Fibroblast of skin of left quadriceps (primary cell): ENCODE measurements at regions not wholly inside any gene's neighbourhood (a gene's known extent, or its start where the extent isn't known, plus 50 kb on each side); places are given as distances from the start of the nearest gene placed in this dataset.
A peak's percentile ranks its signal among the peaks of the same experiment; 100 is the strongest.

Experiments
- DNase-seq, 2 experiments: peaks; one replicate each; pipeline ENCODE4 v3.0.0-alpha.2; 2013; ENCODE audit warnings: low read depth in 2 of 2

GRCh38 chr11:42591841-42592240 is 720.0 kb upstream of the API5 start:
- no peak for DNase-seq

- no peak for DNase-seq
Observed at GRCh38 chr11:42593441-42593840, 718.4 kb upstream of the API5 start.

DNA sequence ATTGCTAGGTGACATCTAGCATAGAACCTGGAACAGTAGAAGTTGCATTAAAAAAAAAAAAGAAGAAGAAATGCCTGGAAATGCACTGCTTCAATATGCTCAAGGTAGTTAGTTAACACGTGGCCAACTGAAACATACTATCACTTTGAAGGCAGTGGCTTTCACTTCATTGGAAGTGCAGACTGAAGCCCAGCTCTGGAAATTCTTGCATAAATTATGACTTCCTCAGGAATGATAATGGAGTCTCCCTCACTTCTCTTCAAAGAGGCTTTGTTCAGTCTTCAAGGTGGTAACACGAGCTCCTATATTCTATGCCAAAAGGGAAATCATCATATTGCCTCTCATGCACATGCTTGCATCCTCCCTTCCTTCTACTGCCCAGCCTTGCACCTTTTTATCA is 715.9 kb upstream of the API5 start:
- no peak for DNase-seq

DNA sequence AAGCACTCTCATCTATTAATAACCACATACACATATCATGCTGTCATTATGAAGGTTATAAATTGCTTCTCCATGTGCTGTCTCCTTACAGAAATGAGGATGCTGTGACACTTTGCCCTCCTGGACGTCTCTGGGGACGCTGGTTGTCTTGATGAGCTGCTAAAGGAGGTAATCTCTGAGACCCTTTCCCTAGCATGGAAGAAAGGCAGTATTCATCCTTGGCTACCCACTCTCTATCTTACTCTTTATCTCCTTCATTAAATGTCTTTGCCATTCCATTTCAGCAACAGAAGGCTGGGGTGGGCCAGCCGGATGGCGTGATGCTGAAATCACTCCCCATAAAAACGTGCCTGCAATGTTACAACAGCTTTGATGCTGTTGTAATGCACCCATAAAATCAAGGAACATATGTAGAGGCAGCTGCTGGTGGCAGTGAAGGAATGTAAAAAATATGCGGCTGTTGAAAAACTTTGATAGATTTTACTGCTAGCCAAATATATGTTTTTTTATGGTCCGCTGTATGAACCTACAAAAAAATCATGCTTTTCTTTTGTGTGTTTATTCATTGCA is 715.1 kb upstream of the API5 start:
- DNase-seq = peak; percentile 15 to 17

GRCh38 chr11:42598341-42598740 is 713.5 kb upstream of the API5 start:
- no peak for DNase-seq

GRCh38 chr11:42620796-42621195 is 691.0 kb upstream of the API5 start:
- DNase-seq = no peak

GRCh38 chr11:42625757-42626665 is 685.8 kb upstream of the API5 start:
- DNase-seq = no peak

DNA sequence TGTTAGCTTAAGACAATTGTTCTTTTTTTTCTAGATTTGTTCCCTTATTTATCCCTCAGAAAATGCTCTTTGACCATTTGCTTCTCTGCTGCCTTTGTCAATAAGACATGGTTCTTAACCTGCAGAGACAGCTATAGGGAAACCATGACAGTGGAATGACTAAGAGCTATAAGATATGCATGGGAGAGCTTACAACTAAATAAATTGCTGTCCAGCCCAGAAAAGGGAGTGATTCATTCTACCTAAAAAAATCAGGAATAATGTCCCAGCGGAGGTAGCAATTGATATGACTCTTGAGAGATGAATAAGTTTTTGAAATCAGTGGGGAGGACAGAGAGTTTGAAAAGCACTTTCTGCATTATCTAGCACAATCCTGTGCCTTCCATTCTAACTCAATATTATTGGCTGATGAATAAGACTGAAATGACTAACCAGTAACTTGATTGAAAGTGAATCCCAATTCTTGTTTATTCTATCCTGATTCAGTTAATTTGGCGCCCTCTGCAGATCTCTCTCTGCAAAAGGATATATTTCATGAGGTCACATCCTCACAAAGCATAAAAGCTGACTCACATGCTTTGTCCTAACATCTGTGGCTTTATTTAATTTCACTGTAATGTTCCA is 680.5 kb upstream of the API5 start:
- peak; percentile 37 to 41 for DNase-seq

GRCh38 chr11:42646959-42647358 is 664.8 kb upstream of the API5 start:
- DNase-seq = no peak

DNA sequence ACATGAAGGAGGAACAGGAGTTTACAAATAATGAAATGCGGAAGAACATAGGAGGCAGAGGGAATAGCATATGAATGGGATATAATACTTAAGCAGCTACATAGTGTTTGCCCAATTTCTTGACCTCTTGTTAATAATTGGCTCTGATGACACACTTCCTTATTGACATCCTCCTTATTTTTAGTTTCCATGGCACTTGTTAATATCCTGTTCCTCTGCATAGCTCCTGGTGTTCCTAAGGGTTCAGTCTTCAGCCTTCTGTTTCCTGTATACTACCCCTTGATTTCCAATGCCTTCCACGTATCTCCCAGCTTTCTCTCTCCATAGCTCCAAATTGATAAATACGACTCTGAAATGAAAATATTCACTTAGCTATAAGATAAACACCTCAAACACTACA is 663.8 kb upstream of the API5 start:
- DNase-seq = no peak

- DNase-seq = no peak
Observed at GRCh38 chr11:42651621-42652020, 660.2 kb upstream of the API5 start.

GRCh38 chr11:42657169-42657568 is 654.6 kb upstream of the API5 start:
- DNase-seq = no peak

DNA sequence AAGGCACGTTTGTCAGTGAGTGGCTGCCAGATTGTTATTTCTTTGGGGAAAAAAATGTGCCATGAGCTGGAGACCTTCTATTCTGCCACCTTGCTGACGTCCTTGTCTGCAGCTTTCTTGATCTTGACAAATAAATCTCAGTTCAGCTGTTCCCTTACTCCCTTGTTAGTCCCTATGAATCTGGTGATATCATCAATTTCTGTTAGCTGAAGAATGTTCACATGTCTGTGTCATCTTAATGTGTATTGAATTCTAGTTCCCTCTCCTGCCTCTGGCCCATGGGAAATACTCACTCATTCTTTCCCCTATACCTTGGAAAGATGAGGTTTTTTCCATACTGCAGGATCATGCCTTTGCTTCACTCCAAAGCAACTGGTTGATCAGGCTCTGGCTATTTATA is 649.9 kb upstream of the API5 start:
- DNase-seq = no peak

GRCh38 chr11:42669248-42669976 is 642.4 kb upstream of the API5 start:
- no peak for DNase-seq

- no peak for DNase-seq
Observed at GRCh38 chr11:42674436-42674835, 637.4 kb upstream of the API5 start.

GRCh38 chr11:42707541-42707940 is 604.3 kb upstream of the API5 start:
- no peak for DNase-seq

- DNase-seq = no peak
Observed at GRCh38 chr11:42709216-42709615, 602.6 kb upstream of the API5 start.

DNA sequence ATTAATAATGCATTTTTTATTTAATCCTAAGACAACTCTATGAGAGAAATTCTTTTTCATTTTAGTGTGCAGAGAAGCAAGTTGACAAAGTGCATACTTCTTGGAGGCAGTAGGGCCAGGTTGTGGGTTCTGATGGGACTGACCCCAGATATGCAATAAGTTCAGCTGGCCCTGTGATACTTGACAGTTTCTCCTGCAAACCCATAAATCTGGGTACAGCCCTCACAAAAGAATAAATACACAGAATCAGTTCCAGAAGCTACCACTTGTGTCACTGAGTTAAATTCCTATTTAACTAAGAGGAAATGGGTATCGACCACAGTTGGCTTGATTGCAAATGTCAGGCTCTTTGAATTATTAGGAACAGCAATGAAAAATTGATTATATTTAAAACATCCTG is 598.5 kb upstream of the API5 start:
- DNase-seq = no peak

DNA sequence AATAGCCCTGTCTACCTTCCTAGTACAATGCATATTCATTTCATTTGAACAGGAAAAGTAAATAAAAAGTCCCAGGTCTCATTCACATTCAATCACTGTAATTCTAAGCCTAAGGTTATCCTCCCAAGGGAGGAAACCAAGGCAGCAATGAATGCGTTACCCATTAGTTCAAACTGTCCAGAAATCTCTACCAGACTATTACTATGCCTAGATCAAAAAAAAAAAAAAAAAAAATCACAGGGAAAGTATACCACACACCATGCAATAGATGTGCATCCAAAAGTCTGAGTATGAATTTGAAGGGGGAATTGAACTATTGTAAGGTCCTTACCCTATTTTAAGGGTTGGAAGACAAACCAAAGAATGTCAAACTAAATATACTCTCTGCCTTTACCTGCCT is 598.0 kb upstream of the API5 start:
- DNase-seq = no peak

DNA sequence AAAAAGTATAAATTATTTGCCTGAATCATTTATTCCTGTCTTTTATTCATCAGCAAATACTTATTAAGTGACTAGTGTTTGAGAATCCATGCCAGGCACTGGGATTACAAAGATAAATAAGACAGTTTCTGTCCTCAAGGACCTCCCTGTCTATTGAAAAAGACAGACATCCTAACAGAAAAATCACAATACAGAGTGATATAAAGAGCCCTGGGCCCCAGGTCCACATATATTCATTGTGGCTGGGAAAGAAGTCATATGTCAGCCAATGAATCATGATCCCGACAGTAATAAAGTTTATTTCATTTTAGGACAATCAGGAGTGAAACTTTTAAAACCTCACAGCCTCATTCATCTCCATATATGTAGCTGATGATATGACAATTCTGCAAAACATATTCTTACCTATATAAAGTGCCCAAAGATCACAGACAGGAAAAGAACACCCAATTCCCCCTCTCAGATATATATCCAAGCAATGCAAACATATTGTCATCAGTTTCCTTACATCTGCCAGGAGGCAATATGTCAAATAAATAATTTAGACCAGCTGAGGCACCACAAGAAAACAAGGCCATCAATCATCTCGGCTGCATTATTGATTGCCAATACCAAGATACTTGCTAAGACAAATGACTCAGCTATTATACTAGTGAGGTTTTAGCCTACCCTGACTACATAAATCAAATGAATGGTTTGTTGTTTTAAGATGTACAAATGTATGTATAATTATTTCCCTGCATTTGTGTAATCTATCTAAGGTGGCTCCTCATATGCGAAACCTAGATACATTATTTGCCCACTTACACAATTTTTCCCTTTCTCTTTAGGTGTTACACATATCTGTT is 590.9 kb upstream of the API5 start:
- DNase-seq = no peak

DNA sequence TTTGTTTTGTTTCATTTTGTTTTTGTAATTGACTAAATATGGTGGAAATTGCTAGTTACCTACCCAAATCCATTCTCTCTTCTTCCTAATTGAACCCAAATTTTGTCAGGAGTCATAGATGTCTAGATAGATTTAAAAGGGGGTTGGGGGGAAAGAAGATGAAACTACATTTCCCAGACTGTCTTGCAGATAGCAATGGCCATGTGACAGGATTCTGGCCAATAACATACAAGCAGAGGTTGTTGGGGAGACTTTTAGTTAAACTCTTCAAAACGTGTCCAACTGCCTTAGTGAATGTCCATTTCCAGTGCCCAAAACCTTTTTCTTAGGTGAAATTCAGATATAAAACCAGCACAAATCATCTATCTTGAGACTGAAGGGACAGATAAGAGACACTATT is 583.9 kb upstream of the API5 start:
- DNase-seq = no peak
